HCT116 (cell line): ENCODE measurements at regions not wholly inside any gene's neighbourhood (a gene's known extent, or its start where the extent isn't known, plus 50 kb on each side); places are given as distances from the start of the nearest gene placed in this dataset.
"Not testable (repeated sequence)": the region's sequence is repeated elsewhere in the genome, so short reads cannot be mapped to it uniquely, and the experiment has no call there.

Experiments used
- ATAC-seq: fragments of 200-7000 bp; cut with Tn5 transposase; 2 replicates; pipeline ENCODE4 v1.9.1; 2020; ENCODE audit warnings: mild to moderate bottlenecking, moderate library complexity
- BruUV-seq: library from RNA; stranded (reverse); fragments of 400-500 nt; replicated peaks from 2 replicates; lab custom pipeline; 2021; lab: Mats Ljungman, UMichigan
- CTCF ChIA-PET: fragments of 300-600 bp; sonication (Branson Sonifier 250); formaldehyde crosslinking; loops from one replicate; lab custom pipeline; 2021; ENCODE audit warnings: antibody characterized with exemption; lab: Charles Lee
- POLR2A ChIA-PET: fragments of 300-600, 350-600 bp; sonication (Branson Sonifier 250); formaldehyde crosslinking; loops from one replicate; lab custom pipeline; 2021; ENCODE audit warnings: antibody characterized with exemption; lab: Charles Lee
- RAD21 ChIA-PET, 2 experiments: fragments of 300-600 bp; sonication (Branson Sonifier 250); formaldehyde crosslinking; loops; one replicate each; lab custom pipeline; 2023; ENCODE audit warnings: low total read pairs in 2 of 2; ENCODE audit not compliant: uncharacterized antibody in 2 of 2, unreplicated experiment in 2 of 2, low non-redundant PET in 1 of 2; lab: Charles Lee
- DNase-seq: peaks from one replicate; pipeline ENCODE4 v3.0.0-alpha.2; 2010; ENCODE audit warnings: low read depth, low spot score
- H2AFZ ChIP-seq: fragments of 200-600 bp; shearing (Covaris generic), sonication (generic); 2 replicates; pipeline ENCODE4 v1.6.1; 2017; ENCODE audit warnings: low read depth, mixed run types, mixed read lengths, antibody characterized with exemption, low read length; ENCODE audit not compliant: poor library complexity, severe bottlenecking
- H3K27ac ChIP-seq: 2 replicates; pipeline ENCODE4 v1.5.1; 2012; ENCODE audit warnings: low read depth, low read length
- H3K27me3 ChIP-seq: fragments of 200-600 bp; sonication (generic); 2 replicates; pipeline ENCODE4 v1.6.1; 2016; ENCODE audit warnings: mixed run types, low read length, mixed read lengths; ENCODE audit not compliant: insufficient read depth
- H3K36me3 ChIP-seq, 2 experiments: fragments of 200-500 bp in 1 of 2; fragments of 200-600 bp in 1 of 2; sonication (Bioruptor generic) in 1 of 2; sonication (generic) in 1 of 2; 2 replicates each; pipeline versions ENCODE4 v1.5.1 to v1.6.1; 2014 to 2016; ENCODE audit warnings: low read length in 2 of 2, inconsistent platforms in 1 of 2, mixed read lengths in 1 of 2, mixed run types in 1 of 2; ENCODE audit not compliant: insufficient read depth in 2 of 2, control insufficient read depth in 1 of 2
- H3K4me1 ChIP-seq, 2 experiments: fragments of 200-600 bp in 1 of 2; sonication (generic) in 1 of 2; 2 replicates each; pipeline versions ENCODE4 v1.5.1 to v1.6.1; 2012 to 2017; ENCODE audit warnings: low read length in 2 of 2, inconsistent platforms in 1 of 2, mild to moderate bottlenecking in 1 of 2, mixed read lengths in 1 of 2, mixed run types in 1 of 2, moderate library complexity in 1 of 2; ENCODE audit not compliant: insufficient read depth in 2 of 2, control insufficient read depth in 1 of 2
- H3K4me2 ChIP-seq: fragments of 200-600 bp; sonication (generic); 2 replicates; pipeline ENCODE4 v1.6.1; 2017; ENCODE audit warnings: mixed run types, low read length, mixed read lengths
- H3K4me3 ChIP-seq, 2 experiments: fragments of 200-600 bp in 1 of 2; sonication (generic) in 1 of 2; replicated peaks in 1 of 2; 2 replicates each; pipeline ENCODE4 v1.5.1; 2011 to 2016; ENCODE audit warnings: low read length in 2 of 2, control low read depth in 1 of 2, low read depth in 1 of 2, mild to moderate bottlenecking in 1 of 2, mixed read lengths in 1 of 2, mixed run types in 1 of 2
- H3K79me2 ChIP-seq: fragments of 200-600 bp; sonication (generic); 2 replicates; pipeline ENCODE4 v1.6.1; 2017; ENCODE audit warnings: mild to moderate bottlenecking, mixed run types, low read length, moderate library complexity, mixed read lengths; ENCODE audit not compliant: insufficient read depth
- H3K9ac ChIP-seq: fragments of 200-600 bp; sonication (generic); 2 replicates; pipeline ENCODE4 v1.6.1; 2016; ENCODE audit warnings: low read length, mixed read lengths
- H3K9me2 ChIP-seq: fragments of 200-600 bp; sonication (generic), shearing (Covaris generic); 2 replicates; pipeline ENCODE4 v1.6.1; 2017; ENCODE audit warnings: mixed run types, mild to moderate bottlenecking, moderate library complexity; ENCODE audit not compliant: insufficient read depth
- H3K9me3 ChIP-seq, 2 experiments: fragments of 200-500 bp in 1 of 2; fragments of 200-600 bp in 1 of 2; sonication (Bioruptor generic) in 1 of 2; sonication (generic) in 1 of 2; 2 replicates each; pipeline ENCODE4 v1.6.1; 2014 to 2017; ENCODE audit warnings: low read length in 2 of 2, mixed read lengths in 2 of 2, inconsistent platforms in 1 of 2, low read depth in 1 of 2, mild to moderate bottlenecking in 1 of 2, mixed run types in 1 of 2, moderate library complexity in 1 of 2; ENCODE audit not compliant: control insufficient read depth in 1 of 2, insufficient read depth in 1 of 2
- H4K20me1 ChIP-seq: fragments of 200-600 bp; sonication (generic), shearing (Covaris generic); 2 replicates; pipeline ENCODE4 v1.6.1; 2017; ENCODE audit warnings: mixed run types, mild to moderate bottlenecking, moderate library complexity; ENCODE audit not compliant: insufficient read depth
- intact Hi-C: fragments of 100-400 bp; cut with micrococcal nuclease; formaldehyde crosslinking; loops from 2 replicates; pipeline ENCODE4 v1.10.0; 2022

GRCh38 chr2:179314729-179315128 lies 50.1 kb upstream of the SESTD1 start:
- CTCF ChIA-PET, H3K79me2 ChIP-seq, H3K36me3 ChIP-seq, DNase-seq, H3K9me2 ChIP-seq, H3K9me3 ChIP-seq, intact Hi-C loops, H3K4me3 ChIP-seq, H3K9ac ChIP-seq, BruUV-seq, H2AFZ ChIP-seq, H3K4me2 ChIP-seq, H3K27ac ChIP-seq, H3K27me3 ChIP-seq, H3K4me1 ChIP-seq, H4K20me1 ChIP-seq, POLR2A ChIA-PET, ATAC-seq, RAD21 ChIA-PET: not testable (repeated sequence)
